HEK293T (cell line): ENCODE measurements at regions not wholly inside any gene's neighbourhood (a gene's known extent, or its start where the extent isn't known, plus 50 kb on each side); places are given as distances from the start of the nearest gene placed in this dataset.
"Not testable (repeated sequence)": the region's sequence is repeated elsewhere in the genome, so short reads cannot be mapped to it uniquely, and the experiment has no call there.

Source experiments
- BHLHE40 ChIP-seq: fragments of 450-650 bp; IDR thresholded peaks from 2 replicates; pipeline ENCODE4 v1.6.1; 2016; ENCODE audit warnings: mild to moderate bottlenecking, moderate library complexity, borderline replicate concordance
- FOXK2 ChIP-seq: fragments of 450-650 bp; IDR thresholded peaks from 2 replicates; pipeline ENCODE4 v1.6.1; 2016; ENCODE audit warnings: mild to moderate bottlenecking
- FOXM1 ChIP-seq: fragments of 450-650 bp; IDR thresholded peaks from 2 replicates; pipeline ENCODE4 v1.6.1; 2017; ENCODE audit warnings: mild to moderate bottlenecking, borderline replicate concordance
- PKNOX1 ChIP-seq: fragments of 450-650 bp; IDR thresholded peaks from 2 replicates; pipeline ENCODE4 v1.6.1; 2016
- SP1 ChIP-seq: fragments of 450-650 bp; IDR thresholded peaks from 2 replicates; pipeline ENCODE4 v1.6.1; 2017

GRCh38 chr10:81664800-81665199, 210.2 kb upstream of the NRG3 start:
- not testable (repeated sequence) for TF ChIP-seq FOXM1, FOXK2, SP1, BHLHE40, PKNOX1
